H1 (cell line): ENCODE measurements at regions not wholly inside any gene's neighbourhood (a gene's known extent, or its start where the extent isn't known, plus 50 kb on each side); places are given as distances from the start of the nearest gene placed in this dataset.

Experiments used
- CTCF ChIA-PET: fragments of 300-600 bp; sonication (Branson Sonifier 250); formaldehyde crosslinking; loops from one replicate; lab custom pipeline; 2021; ENCODE audit not compliant: partially characterized antibody; lab: Charles Lee
- POLR2A ChIA-PET: fragments of 300-600 bp; sonication (Branson Sonifier 250); formaldehyde crosslinking; loops from one replicate; lab custom pipeline; 2021; ENCODE audit warnings: inconsistent platforms; ENCODE audit not compliant: partially characterized antibody; lab: Charles Lee
- DNase-seq, 2 experiments: peaks; one replicate each; pipeline versions ENCODE4 v3.0.0 to v3.0.0-alpha.2; 2010 to 2022; ENCODE audit warnings: low spot score in 2 of 2, low read depth in 1 of 2, mixed read lengths in 1 of 2
- FAIRE-seq: peaks from 2 replicates; lab custom pipeline; 2011; peaks lifted over from hg19 to GRCh38; lab: Jason Lieb, UNC
- H2AFZ ChIP-seq: 2 replicates; pipeline ENCODE4 v1.8.1; 2012; ENCODE audit warnings: low read length, inconsistent platforms
- H2AK5ac ChIP-seq: 2 replicates; pipeline ENCODE4 v1.6.1; 2013; ENCODE audit warnings: low read depth, low read length
- H2BK120ac ChIP-seq: replicated peaks from 2 replicates; pipeline ENCODE3; 2013; ENCODE audit warnings: low read depth, low read length, inconsistent platforms
- H2BK12ac ChIP-seq: 2 replicates; pipeline ENCODE4 v1.6.1; 2013; ENCODE audit warnings: low read depth, low read length
- H2BK15ac ChIP-seq: 2 replicates; pipeline ENCODE4 v1.6.1; 2013; ENCODE audit warnings: low read length
- H2BK20ac ChIP-seq: 2 replicates; pipeline ENCODE4 v1.6.1; 2013; ENCODE audit warnings: low read length
- H2BK5ac ChIP-seq: 2 replicates; pipeline ENCODE4 v1.6.1; 2013; ENCODE audit warnings: low read depth, low read length
- H3K14ac ChIP-seq: 2 replicates; pipeline ENCODE4 v1.6.1; 2013; ENCODE audit warnings: inconsistent platforms; ENCODE audit not compliant: insufficient read length
- H3K18ac ChIP-seq: 2 replicates; pipeline ENCODE4 v1.6.1; 2013; ENCODE audit warnings: low read length; ENCODE audit errors: extremely low read depth
- H3K23ac ChIP-seq: 2 replicates; pipeline ENCODE4 v1.6.1; 2013; ENCODE audit warnings: inconsistent platforms; ENCODE audit not compliant: insufficient read length
- H3K23me2 ChIP-seq: 2 replicates; pipeline ENCODE4 v1.6.1; 2013; ENCODE audit warnings: low read depth, low read length
- H3K27ac ChIP-seq: 2 replicates; pipeline ENCODE4 v1.6.1; 2011; ENCODE audit warnings: low read depth, low read length, inconsistent platforms
- H3K27me3 ChIP-seq, 4 experiments: replicated peaks in 1 of 4; 1 replicate in 1 of 4; 2 replicates in 3 of 4; pipeline versions ENCODE4 v1.6.1 to v1.8.1; 2011 to 2013; ENCODE audit warnings: low read length in 3 of 4, mild to moderate bottlenecking in 3 of 4, inconsistent platforms in 2 of 4, mixed read lengths in 2 of 4, moderate library complexity in 1 of 4; ENCODE audit not compliant: control insufficient read depth in 3 of 4, insufficient read depth in 3 of 4; ENCODE audit errors: extremely low read depth in 1 of 4
- H3K36me3 ChIP-seq, 4 experiments: 2 replicates each; pipeline versions ENCODE4 v1.6.1 to v1.8.1; 2011 to 2013; ENCODE audit warnings: mild to moderate bottlenecking in 4 of 4, low read length in 3 of 4, moderate library complexity in 2 of 4, control low read depth in 1 of 4, inconsistent platforms in 1 of 4; ENCODE audit not compliant: insufficient read depth in 4 of 4, control insufficient read depth in 2 of 4
- H3K4ac ChIP-seq: replicated peaks from 2 replicates; pipeline ENCODE3; 2013; ENCODE audit warnings: low read length, low read depth, mixed read lengths, inconsistent platforms; ENCODE audit not compliant: insufficient read length
- H3K4me1 ChIP-seq, 4 experiments: replicated peaks in 1 of 4; 1 replicate in 1 of 4; 2 replicates in 3 of 4; pipeline versions ENCODE4 v1.6.1 to v1.8.1; 2011 to 2013; ENCODE audit warnings: low read length in 3 of 4, inconsistent platforms in 2 of 4, mixed read lengths in 1 of 4; ENCODE audit not compliant: insufficient read depth in 4 of 4, control insufficient read depth in 3 of 4
- H3K4me2 ChIP-seq, 2 experiments: 2 replicates each; pipeline versions ENCODE4 v1.6.1 to v1.8.1; 2011 to 2013; ENCODE audit warnings: low read depth in 2 of 2, low read length in 2 of 2, control low read depth in 1 of 2, inconsistent platforms in 1 of 2, mild to moderate bottlenecking in 1 of 2; ENCODE audit not compliant: insufficient read depth in 1 of 2
- H3K4me3 ChIP-seq, 4 experiments: fragments of 200-600, 300-600 bp in 1 of 4; sonication (generic), shearing (Covaris generic), sonication (Bioruptor Twin) in 1 of 4; 2 replicates each; pipeline versions ENCODE4 v1.5.1 to v1.8.1; 2011 to 2016; ENCODE audit warnings: low read length in 4 of 4, low read depth in 3 of 4, control low read depth in 2 of 4, inconsistent platforms in 2 of 4, mild to moderate bottlenecking in 2 of 4, mixed read lengths in 1 of 4, moderate library complexity in 1 of 4; ENCODE audit not compliant: insufficient read depth in 2 of 4; ENCODE audit errors: extremely low read depth in 1 of 4
- H3K56ac ChIP-seq: replicated peaks from 2 replicates; pipeline ENCODE3; 2013; ENCODE audit warnings: low read depth, mild to moderate bottlenecking, mixed read lengths, low read length, inconsistent platforms; ENCODE audit not compliant: insufficient read length
- H3K79me1 ChIP-seq: 2 replicates; pipeline ENCODE4 v1.6.1; 2013; ENCODE audit warnings: low read depth, low read length, control low read depth
- H3K79me2 ChIP-seq, 2 experiments: 2 replicates each; pipeline versions ENCODE4 v1.6.1 to v1.8.1; 2012 to 2013; ENCODE audit warnings: low read length in 2 of 2, mild to moderate bottlenecking in 2 of 2, inconsistent platforms in 1 of 2; ENCODE audit not compliant: insufficient read depth in 2 of 2, control insufficient read depth in 1 of 2
- H3K9ac ChIP-seq, 4 experiments: replicated peaks in 1 of 4; 1 replicate in 1 of 4; 2 replicates in 3 of 4; pipeline versions ENCODE4 v1.6.1 to v1.8.1; 2011 to 2013; ENCODE audit warnings: low read depth in 3 of 4, low read length in 3 of 4, control low read depth in 2 of 4, mild to moderate bottlenecking in 2 of 4, moderate library complexity in 2 of 4, inconsistent platforms in 1 of 4; ENCODE audit errors: extremely low read depth in 1 of 4
- H3K9me3 ChIP-seq, 2 experiments: 2 replicates each; pipeline versions ENCODE4 v1.6.1 to v1.8.1; 2012 to 2013; ENCODE audit warnings: mild to moderate bottlenecking in 2 of 2, moderate library complexity in 2 of 2, control low read depth in 1 of 2, inconsistent platforms in 1 of 2, low read depth in 1 of 2, low read length in 1 of 2, mixed read lengths in 1 of 2; ENCODE audit not compliant: insufficient read depth in 2 of 2
- H4K20me1 ChIP-seq, 2 experiments: replicated peaks in 1 of 2; 2 replicates each; pipeline versions ENCODE3 to v1.8.1; 2011 to 2013; ENCODE audit warnings: inconsistent platforms in 2 of 2, low read length in 2 of 2, mild to moderate bottlenecking in 1 of 2; ENCODE audit not compliant: insufficient read depth in 2 of 2, control insufficient read depth in 1 of 2
- H4K5ac ChIP-seq: 2 replicates; pipeline ENCODE4 v1.6.1; 2013; ENCODE audit warnings: low read length, low read depth, mixed read lengths, inconsistent platforms; ENCODE audit not compliant: insufficient read length
- H4K8ac ChIP-seq: 2 replicates; pipeline ENCODE4 v1.8.0; 2013; ENCODE audit warnings: mild to moderate bottlenecking, moderate library complexity, low read length, inconsistent platforms; ENCODE audit not compliant: insufficient read depth; ENCODE audit errors: extremely low read depth
- H4K91ac ChIP-seq: replicated peaks from 2 replicates; pipeline ENCODE3; 2013; ENCODE audit warnings: low read length, mixed read lengths, inconsistent platforms; ENCODE audit not compliant: insufficient read length
- EGR1 ChIP-seq: IDR thresholded peaks from 2 replicates; pipeline ENCODE4 v1.6.1; 2011; ENCODE audit warnings: low read depth, low read length, borderline replicate concordance
- FOSL1 ChIP-seq: IDR thresholded peaks from 2 replicates; pipeline ENCODE4 v1.6.1; 2011; ENCODE audit warnings: mild to moderate bottlenecking, low read depth, low read length, moderate library complexity; ENCODE audit not compliant: insufficient read depth
- PHF8 ChIP-seq: fragments of 200-600 bp; sonication (generic); conservative IDR thresholded peaks from 2 replicates; pipeline ENCODE4 v1.7.1; 2012; ENCODE audit warnings: low read depth, mild to moderate bottlenecking, inconsistent platforms, low read length, moderate library complexity
- POLR2A ChIP-seq, 2 experiments: IDR thresholded peaks; 1 replicate in 1 of 2; 2 replicates in 1 of 2; pipeline ENCODE4 v1.6.1; 2011; ENCODE audit warnings: low read depth in 2 of 2, low read length in 2 of 2, mild to moderate bottlenecking in 2 of 2; ENCODE audit errors: control extremely low read depth in 1 of 2
- SIRT6 ChIP-seq: IDR thresholded peaks from one replicate; pipeline ENCODE4 v1.7.1; 2012; ENCODE audit warnings: low read length, inconsistent platforms
- TAF1 ChIP-seq: IDR thresholded peaks from 2 replicates; pipeline ENCODE4 v1.6.1; 2011; ENCODE audit warnings: mild to moderate bottlenecking, low read depth, low read length
- TAF7 ChIP-seq: optimal IDR thresholded peaks from 2 replicates; pipeline ENCODE3; 2011; ENCODE audit warnings: low read depth, mild to moderate bottlenecking, inconsistent platforms, low read length, moderate library complexity, borderline replicate concordance
- WGBS, 2 experiments: shearing (Covaris generic) in 1 of 2; methylation state at CpG; one replicate each; pipeline versions ENCODE4 v1.1.6 to v1.1.7; 2013 to 2015; ENCODE audit warnings: low lambda C conversion rate in 2 of 2, mixed read lengths in 2 of 2, inconsistent platforms in 1 of 2, low coverage in 1 of 2, missing lambda C conversion rate in 1 of 2; ENCODE audit not compliant: insufficient replicate concordance in 2 of 2, insufficient coverage in 1 of 2, insufficient read length in 1 of 2; ENCODE audit errors: extremely low coverage in 1 of 2, missing lambda C conversion rate in 1 of 2; 5-methylcytosine and 5-hydroxymethylcytosine counted together
- TF ChIP-seq, protein P1 (sequence below): IDR thresholded peaks from 2 replicates; pipeline ENCODE4 v1.6.1; 2012; ENCODE audit warnings: low read length, inconsistent platforms

DNA sequence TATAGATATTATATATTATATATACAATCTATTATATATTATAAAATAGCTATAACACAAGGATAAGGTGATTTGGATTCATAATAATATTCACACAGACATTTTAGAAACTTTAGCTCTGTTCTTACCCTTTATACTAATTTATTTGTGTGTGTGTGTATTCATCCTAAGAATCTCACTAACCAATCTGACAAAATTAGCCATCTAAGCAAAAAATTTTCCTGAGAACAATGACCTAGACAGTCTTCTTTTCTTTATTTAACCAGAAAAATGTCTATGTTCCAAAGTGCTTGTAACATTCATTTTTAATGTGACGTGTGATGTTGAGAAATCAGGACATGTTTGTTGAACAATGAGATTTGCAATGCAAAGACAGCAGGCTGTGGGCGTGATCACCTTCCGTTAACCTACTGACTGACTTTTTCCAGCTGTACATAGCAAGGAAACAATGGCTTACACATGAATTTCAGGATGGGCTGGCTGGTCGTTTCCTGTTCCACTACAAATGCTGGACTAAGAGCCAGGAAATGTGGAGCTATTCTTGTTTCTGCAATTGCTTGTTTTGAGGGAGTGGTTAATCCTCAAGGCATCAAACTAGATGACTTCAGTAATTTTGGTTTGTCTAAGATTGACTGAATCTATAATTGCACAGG lies 634.6 kb upstream of the ARGLU1 start:
- no peak overlapping the region for H3K27ac ChIP-seq
- H3K56ac ChIP-seq: no peak overlapping the region
- no peak overlapping the region for H2BK20ac ChIP-seq
- TF ChIP-seq TAF1 (no peak), PHF8 (no peak), SIRT6 (no peak), EGR1 (no peak), TAF7 (no peak), FOSL1 (no peak), POLR2A (IDR thresholded peaks at IDR 0.05; ENCODE audit: control extremely low read depth in 1 of 2, low read depth in 2 of 2, low read length in 2 of 2) (no peak)
- TF ChIP-seq, protein P1, sequence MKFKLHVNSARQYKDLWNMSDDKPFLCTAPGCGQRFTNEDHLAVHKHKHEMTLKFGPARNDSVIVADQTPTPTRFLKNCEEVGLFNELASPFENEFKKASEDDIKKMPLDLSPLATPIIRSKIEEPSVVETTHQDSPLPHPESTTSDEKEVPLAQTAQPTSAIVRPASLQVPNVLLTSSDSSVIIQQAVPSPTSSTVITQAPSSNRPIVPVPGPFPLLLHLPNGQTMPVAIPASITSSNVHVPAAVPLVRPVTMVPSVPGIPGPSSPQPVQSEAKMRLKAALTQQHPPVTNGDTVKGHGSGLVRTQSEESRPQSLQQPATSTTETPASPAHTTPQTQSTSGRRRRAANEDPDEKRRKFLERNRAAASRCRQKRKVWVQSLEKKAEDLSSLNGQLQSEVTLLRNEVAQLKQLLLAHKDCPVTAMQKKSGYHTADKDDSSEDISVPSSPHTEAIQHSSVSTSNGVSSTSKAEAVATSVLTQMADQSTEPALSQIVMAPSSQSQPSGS: no peak
- ChIA-PET POLR2A (no interaction called here), CTCF (interaction anchor here (0.6 to 3.4 kb wide), 28 partner anchors 10 to 1012 kb away, joined by 3 to 33 read pairs (median 4); no protein-coding TSS in a partner anchor)
- no peak overlapping the region for H4K8ac ChIP-seq
- no peaks in the 10 kb centered on the region; a peak in 1 of 7 replicates for H3K4me1 ChIP-seq
- H3K27me3 ChIP-seq: no peaks in the 10 kb centered on the region
- H2BK12ac ChIP-seq: no peak overlapping the region
- no peak overlapping the region for H3K4me3 ChIP-seq
- no peak overlapping the region for H4K91ac ChIP-seq
- FAIRE-seq (no peak), DNase-seq (no peak)
- H4K20me1 ChIP-seq: no peaks in the 10 kb centered on the region
- no peaks in the 10 kb centered on the region for H3K79me1 ChIP-seq
- H3K14ac ChIP-seq: no peak overlapping the region
- no peak overlapping the region for H3K9ac ChIP-seq
- H3K23me2 ChIP-seq: no peaks in the 10 kb centered on the region
- H2BK5ac ChIP-seq: no peak overlapping the region
- H4K5ac ChIP-seq: no peak overlapping the region
- H2AFZ ChIP-seq: no peak overlapping the region
- H3K4ac ChIP-seq: no peak overlapping the region
- H2BK15ac ChIP-seq: no peak overlapping the region
- no peak overlapping the region for H3K23ac ChIP-seq
- no peak overlapping the region for H3K4me2 ChIP-seq
- H3K36me3 ChIP-seq: no peaks in the 10 kb centered on the region
- H3K18ac ChIP-seq: no peak overlapping the region
- H2AK5ac ChIP-seq: no peak overlapping the region
- H3K9me3 ChIP-seq: no peaks in the 10 kb centered on the region
- WGBS, 2 experiments: 97% methylated on average over 4 of the region's 4 CpGs; no CpG with 5 or more reads in 1 of the 2 experiments
- H3K79me2 ChIP-seq: no peaks in the 10 kb centered on the region
- H2BK120ac ChIP-seq: no peak overlapping the region
